ENCODE measurements at regions not wholly inside any gene's neighbourhood (a gene's known extent, or its start where the extent isn't known, plus 50 kb on each side); places are given as distances from the start of the nearest gene placed in this dataset.

- Mint-ChIP-seq H3K4me3 (no peak overlapping the region), H3K4me1 (no peaks in the 10 kb centered on the region), H3K27me3 (no peaks in the 10 kb centered on the region), H3K27ac (no peak overlapping the region), H3K9me3 (peaks cover 0 to 20% of the 10 kb centered on the region in 2 donors)
- DNase-seq, result no peak
- no peak for ATAC-seq
Observed at GRCh38 chr3:77906102-77906709, 866.3 kb downstream of the ROBO2 start.

GRCh38 chr3:77913524-77914174 is 873.8 kb downstream of the ROBO2 start:
- H3K27me3 Mint-ChIP-seq, result no peaks in the 10 kb centered on the region
- H3K4me1 Mint-ChIP-seq, result no peaks in the 10 kb centered on the region
- no peak overlapping the region for H3K4me3 Mint-ChIP-seq
- H3K9me3 Mint-ChIP-seq, result no peaks in the 10 kb centered on the region
- DNase-seq (no peak), ATAC-seq (no peak)
- no peak overlapping the region for H3K27ac Mint-ChIP-seq

DNA sequence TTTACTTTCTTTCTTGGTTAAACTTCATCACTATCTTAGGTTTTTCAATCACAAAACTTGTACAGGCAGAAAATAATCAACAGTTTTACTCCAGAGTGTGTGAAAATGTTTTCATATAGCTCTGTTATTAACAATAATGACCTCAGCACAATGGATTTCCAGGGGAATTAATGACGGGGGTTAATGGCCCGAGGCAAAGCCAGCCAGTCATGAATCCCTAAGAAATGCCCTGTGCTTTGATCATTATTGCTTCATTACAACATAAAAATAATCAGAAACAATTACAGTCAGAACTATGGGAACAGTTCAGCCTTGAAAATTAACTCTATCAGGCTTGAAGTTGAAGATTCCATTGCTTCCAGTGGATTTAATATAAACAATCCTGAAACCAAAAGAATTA is 875.4 kb downstream of the ROBO2 start:
- DNase-seq (no peak), ATAC-seq (no peak)
- Mint-ChIP-seq H3K27ac (no peak overlapping the region), H3K4me1 (no peaks in the 10 kb centered on the region), H3K9me3 (peaks cover 0 to 8% of the 10 kb centered on the region in 2 donors), H3K27me3 (no peaks in the 10 kb centered on the region), H3K4me3 (no peak overlapping the region)

DNA sequence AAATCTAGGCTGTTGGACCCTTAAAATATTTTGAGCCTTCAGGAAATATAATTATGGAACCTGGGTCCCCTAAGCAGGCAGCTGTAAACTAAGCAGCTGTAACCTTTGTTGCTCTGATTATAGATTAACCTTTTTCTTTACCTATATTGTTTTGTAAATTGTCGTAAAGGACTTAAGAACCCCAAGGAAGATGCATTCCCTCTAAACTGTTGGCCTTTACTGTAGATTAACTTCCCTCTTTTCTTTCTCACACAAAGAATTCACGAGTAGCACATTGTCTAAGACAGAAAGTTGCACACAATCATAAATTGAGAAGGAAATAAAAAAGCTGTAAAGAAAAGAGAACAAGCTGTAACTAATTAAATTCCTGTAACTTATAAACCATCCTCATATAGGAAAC is 877.3 kb downstream of the ROBO2 start:
- peaks cover 0 to 8% of the 10 kb centered on the region in 2 donors for H3K9me3 Mint-ChIP-seq
- no peaks in the 10 kb centered on the region for H3K27me3 Mint-ChIP-seq

DNA sequence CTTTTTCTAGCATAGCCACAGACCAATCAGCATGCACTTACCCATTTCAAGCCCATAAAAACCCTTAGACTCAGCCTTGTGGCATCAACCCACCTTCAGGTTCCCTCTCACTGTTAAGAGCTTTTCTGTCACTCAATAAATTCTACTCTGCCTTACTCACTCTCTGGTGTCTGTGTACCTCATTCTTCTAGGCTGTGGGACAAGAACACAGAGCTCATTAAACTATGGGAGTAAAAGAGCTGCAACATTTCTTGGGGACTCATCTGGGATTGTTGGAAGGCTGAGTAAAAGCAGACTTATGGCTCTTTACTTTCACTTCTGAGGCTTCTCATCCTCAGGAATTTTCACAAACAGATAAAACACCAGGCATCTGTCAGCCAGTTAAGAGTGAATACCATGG is 879.3 kb downstream of the ROBO2 start:
- Mint-ChIP-seq H3K4me3 (no peak overlapping the region), H3K27me3 (no peaks in the 10 kb centered on the region), H3K27ac (no peak overlapping the region), H3K4me1 (no peaks in the 10 kb centered on the region), H3K9me3 (peaks cover 0 to 8% of the 10 kb centered on the region in 2 donors)
- DNase-seq, result no peak
- ATAC-seq, result no peak

More for the DNA sequence above, 877.3 kb downstream of the ROBO2 start:
- no peak for ATAC-seq
- Mint-ChIP-seq H3K27ac (no peak overlapping the region), H3K4me1 (no peaks in the 10 kb centered on the region), H3K4me3 (no peak overlapping the region)
- DNase-seq, result no peak

DNA sequence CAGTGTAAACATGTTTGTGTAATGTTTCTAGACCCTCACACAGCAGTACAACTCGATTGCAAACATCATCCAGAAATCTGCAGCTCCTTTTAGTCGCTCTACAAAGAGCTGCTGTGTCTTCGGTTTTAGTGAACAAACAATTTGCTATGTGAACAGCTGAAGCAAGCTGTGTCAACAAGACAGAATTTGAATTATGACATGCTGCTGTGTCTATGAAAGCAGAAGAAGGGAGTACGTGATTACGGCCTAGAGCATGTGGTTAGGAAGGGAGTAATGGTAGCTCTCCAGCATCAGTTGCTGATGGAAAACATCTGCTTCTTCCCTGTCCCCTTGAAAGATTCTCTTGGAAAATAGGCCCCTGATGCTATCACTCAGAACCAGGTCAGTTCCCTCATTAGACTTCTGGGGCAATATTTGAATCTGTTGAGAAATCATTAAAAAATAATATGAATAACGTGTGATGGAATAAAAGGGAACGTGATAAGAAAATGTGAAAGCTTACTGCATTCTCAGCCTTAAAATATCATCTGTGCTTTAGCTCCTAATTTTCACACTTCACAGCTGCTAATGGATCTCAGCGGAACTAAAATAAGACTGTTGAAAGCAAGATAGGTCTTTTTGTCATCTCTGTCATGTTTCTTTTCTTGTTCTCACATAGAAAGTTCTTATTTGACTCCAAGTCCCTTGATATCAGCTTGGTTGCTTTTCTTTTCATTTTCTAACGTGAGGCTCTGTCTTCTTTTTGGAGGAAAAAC is 891.5 kb downstream of the ROBO2 start:
- ATAC-seq, result no peak
- no peak overlapping the region for H3K27ac Mint-ChIP-seq
- H3K4me3 Mint-ChIP-seq, result no peak overlapping the region
- no peaks in the 10 kb centered on the region for H3K4me1 Mint-ChIP-seq
- no peak for DNase-seq
- H3K27me3 Mint-ChIP-seq, result no peaks in the 10 kb centered on the region
- peaks cover 13% of the 10 kb centered on the region in 2 donors for H3K9me3 Mint-ChIP-seq

DNA sequence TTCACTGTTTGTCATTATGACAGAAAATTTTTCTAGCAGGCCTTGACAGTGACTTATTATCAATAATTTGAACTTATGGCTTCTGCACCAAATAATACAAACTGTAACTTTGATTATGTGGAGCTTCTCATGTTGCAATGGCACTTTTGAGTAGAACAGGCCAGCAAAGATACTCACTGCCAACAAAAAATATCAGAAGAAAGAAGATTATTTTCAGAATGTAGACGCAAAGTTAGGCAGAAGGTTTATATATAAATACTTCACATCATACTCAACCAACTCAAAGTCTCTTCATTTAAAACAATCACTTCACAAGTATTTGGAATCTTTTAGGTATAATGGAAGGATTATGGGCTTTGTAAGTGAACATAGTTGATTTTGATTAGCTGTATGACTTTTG is 893.0 kb downstream of the ROBO2 start:
- no peak for DNase-seq
- peaks cover 13% of the 10 kb centered on the region in 2 donors for H3K9me3 Mint-ChIP-seq
- H3K27me3 Mint-ChIP-seq, result no peaks in the 10 kb centered on the region
- no peak for ATAC-seq
- H3K27ac Mint-ChIP-seq, result no peak overlapping the region
- no peaks in the 10 kb centered on the region for H3K4me1 Mint-ChIP-seq
- no peak overlapping the region for H3K4me3 Mint-ChIP-seq

GRCh38 chr3:77933926-77934325 is 894.0 kb downstream of the ROBO2 start:
- H3K27me3 Mint-ChIP-seq, result no peaks in the 10 kb centered on the region
- no peak for ATAC-seq
- no peaks in the 10 kb centered on the region for H3K4me1 Mint-ChIP-seq
- H3K4me3 Mint-ChIP-seq, result no peak overlapping the region
- H3K9me3 Mint-ChIP-seq, result peaks cover 13% of the 10 kb centered on the region in 2 donors
- no peak overlapping the region for H3K27ac Mint-ChIP-seq
- DNase-seq, result no peak

GRCh38 chr3:77935418-77935817 is 895.5 kb downstream of the ROBO2 start:
- Mint-ChIP-seq H3K4me3 (no peak overlapping the region), H3K27me3 (no peaks in the 10 kb centered on the region), H3K9me3 (peaks cover 13% of the 10 kb centered on the region in 2 donors), H3K27ac (no peak overlapping the region), H3K4me1 (no peaks in the 10 kb centered on the region)
- ATAC-seq (no peak), DNase-seq (no peak)

DNA sequence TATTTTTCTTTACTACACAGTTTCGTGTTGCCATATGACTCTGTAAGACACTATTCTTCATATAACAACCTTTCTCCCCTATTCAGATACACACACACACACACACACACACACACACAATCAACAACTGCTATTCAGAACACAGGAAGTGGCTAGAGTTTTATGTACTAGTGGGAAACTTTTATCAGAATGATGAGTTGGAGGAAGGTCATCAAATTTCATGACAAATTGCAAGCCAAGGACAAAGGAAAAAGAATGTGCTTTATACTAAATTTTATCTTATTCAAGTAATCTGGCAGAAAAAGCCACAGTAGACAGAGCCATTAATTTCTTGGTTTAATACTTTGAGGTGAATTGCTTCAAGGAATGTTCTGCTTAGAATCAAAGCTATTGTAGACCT is 899.8 kb downstream of the ROBO2 start:
- DNase-seq (no peak), ATAC-seq (no peak)
- Mint-ChIP-seq H3K4me1 (no peaks in the 10 kb centered on the region), H3K4me3 (no peak overlapping the region), H3K27ac (no peak overlapping the region), H3K27me3 (no peaks in the 10 kb centered on the region), H3K9me3 (peaks cover 9 to 19% of the 10 kb centered on the region in 2 donors)

GRCh38 chr3:77943598-77943997 is 903.7 kb downstream of the ROBO2 start:
- peaks cover 0 to 7% of the 10 kb centered on the region in 2 donors for H3K9me3 Mint-ChIP-seq
- DNase-seq, result no peak
- no peak overlapping the region for H3K4me3 Mint-ChIP-seq
- H3K4me1 Mint-ChIP-seq, result no peaks in the 10 kb centered on the region
- no peak overlapping the region for H3K27ac Mint-ChIP-seq
- H3K27me3 Mint-ChIP-seq, result no peaks in the 10 kb centered on the region
- ATAC-seq, result no peak

DNA sequence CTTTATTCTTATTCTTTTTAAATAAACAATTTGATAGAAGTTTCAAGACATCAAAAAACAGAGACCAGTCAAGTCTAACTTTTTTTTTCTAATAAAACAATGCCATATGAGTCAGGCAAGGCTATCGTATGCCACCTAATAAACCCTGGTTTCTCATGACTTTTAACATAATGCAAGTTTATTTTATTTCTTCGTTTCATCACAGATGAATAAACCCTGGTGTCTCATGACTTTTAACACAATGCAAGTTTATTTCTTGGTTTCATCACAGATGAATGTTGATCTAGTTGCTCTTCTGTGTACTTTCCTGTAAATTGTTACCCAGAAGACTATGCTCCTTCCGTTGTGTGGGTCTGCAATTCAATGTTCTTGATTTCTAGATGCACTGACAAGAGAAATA is 905.4 kb downstream of the ROBO2 start:
- Mint-ChIP-seq H3K9me3 (peaks cover 5 to 13% of the 10 kb centered on the region in 2 donors), H3K27ac (no peak overlapping the region), H3K4me1 (no peaks in the 10 kb centered on the region), H3K27me3 (no peaks in the 10 kb centered on the region), H3K4me3 (no peak overlapping the region)
- DNase-seq (no peak), ATAC-seq (no peak)

DNA sequence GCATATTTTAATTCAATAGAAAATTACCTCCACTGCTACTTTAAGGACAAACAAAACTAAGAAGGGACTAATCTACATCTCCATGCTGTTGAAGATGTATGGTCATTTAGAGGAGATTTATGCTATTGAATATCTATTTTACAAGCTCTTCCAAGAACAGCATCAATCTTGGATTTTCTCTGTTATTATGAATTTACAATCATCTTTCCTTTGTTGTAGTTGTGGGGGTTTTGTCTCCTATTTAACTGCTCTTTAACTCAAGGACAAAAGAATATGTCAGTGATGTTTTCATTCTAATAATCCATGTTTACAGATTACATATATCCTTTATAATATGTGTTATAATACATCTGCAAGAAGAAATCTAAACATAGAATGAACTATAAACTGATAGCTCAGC is 907.8 kb downstream of the ROBO2 start:
- no peaks in the 10 kb centered on the region for H3K4me1 Mint-ChIP-seq
- H3K9me3 Mint-ChIP-seq, result peaks cover 6 to 8% of the 10 kb centered on the region in 2 donors
- DNase-seq (no peak), ATAC-seq (no peak)
- H3K27me3 Mint-ChIP-seq, result no peaks in the 10 kb centered on the region
- H3K27ac Mint-ChIP-seq, result no peak overlapping the region
- no peak overlapping the region for H3K4me3 Mint-ChIP-seq

DNA sequence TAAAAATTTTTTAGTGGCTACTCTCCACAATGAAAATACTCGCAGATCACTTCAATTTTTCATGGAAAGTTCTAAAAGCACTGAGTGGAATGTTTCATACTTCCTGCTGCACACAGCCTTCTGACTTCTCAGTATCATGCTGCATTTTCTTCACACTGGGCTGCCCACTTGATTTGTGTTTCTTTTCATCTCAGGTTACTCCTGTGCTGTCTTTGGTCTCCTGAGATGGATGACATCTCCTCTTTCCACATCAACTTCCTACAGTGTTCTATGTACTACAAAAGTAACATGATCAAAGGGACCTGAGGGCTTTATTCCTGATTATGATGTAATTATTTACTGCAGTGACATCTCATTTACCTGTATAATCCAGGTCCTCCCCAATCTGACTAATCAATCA is 927.7 kb downstream of the ROBO2 start:
- Mint-ChIP-seq H3K27me3 (no peaks in the 10 kb centered on the region), H3K4me3 (no peak overlapping the region), H3K4me1 (no peaks in the 10 kb centered on the region), H3K9me3 (peaks cover 6 to 10% of the 10 kb centered on the region in 2 donors), H3K27ac (peak overlapping the region in 1 of 2 donors; percentile 78)
- no peak for DNase-seq
- ATAC-seq, result no peak

GRCh38 chr3:77976079-77976478 is 936.2 kb downstream of the ROBO2 start:
- H3K4me3 Mint-ChIP-seq, result no peak overlapping the region
- DNase-seq, result no peak
- no peaks in the 10 kb centered on the region for H3K27me3 Mint-ChIP-seq
- no peaks in the 10 kb centered on the region for H3K9me3 Mint-ChIP-seq
- H3K27ac Mint-ChIP-seq, result no peak overlapping the region
- no peaks in the 10 kb centered on the region for H3K4me1 Mint-ChIP-seq
- ATAC-seq, result no peak

DNA sequence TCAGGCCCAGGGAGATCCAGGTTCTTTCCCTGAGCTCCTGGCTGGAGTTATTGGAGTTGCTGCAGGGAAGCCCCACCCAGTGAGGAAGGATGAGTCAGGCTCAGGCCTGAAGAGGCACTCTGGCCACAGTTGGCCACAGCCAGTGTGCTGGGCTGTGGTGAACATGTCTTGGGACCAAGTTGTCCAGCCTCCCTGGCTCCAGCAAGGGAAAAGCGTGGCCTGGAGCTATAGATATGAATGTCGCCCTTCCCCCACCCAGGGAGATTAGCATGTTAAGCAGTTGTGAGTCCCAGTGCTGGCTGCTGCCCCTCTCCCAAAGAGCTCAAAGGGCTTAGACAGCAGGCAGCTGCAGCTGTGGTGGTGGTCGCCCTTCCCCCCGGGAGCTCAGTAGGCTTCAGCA is 963.2 kb downstream of the ROBO2 start:
- Mint-ChIP-seq H3K27ac (no peak overlapping the region), H3K9me3 (peaks cover 27 to 28% of the 10 kb centered on the region in 2 donors), H3K27me3 (no peaks in the 10 kb centered on the region), H3K4me1 (no peaks in the 10 kb centered on the region), H3K4me3 (no peak overlapping the region)
- ATAC-seq (no peak), DNase-seq (no peak)
